ENCODE measurements at regions not wholly inside any gene's neighbourhood (a gene's known extent, or its start where the extent isn't known, plus 50 kb on each side); places are given as distances from the start of the nearest gene placed in this dataset.

DNA sequence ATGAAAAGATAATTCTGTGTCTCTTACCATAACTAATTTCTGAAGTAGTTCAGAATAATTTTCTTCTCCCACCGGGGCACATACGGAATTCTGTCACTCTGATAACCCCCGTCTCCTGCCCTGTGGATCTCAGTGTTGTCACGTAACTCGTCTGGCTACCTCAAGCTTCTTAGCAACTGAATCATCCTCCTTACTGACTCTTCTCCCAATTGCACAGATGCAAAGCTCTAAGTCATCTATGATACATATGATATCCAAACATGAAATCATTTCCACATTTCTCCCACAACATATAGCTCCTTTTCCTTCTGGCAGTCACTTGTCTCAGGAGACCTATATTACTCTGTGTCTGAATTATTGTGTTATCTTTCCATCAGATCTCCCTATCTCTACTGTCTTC lies 1043.1 kb upstream of the TENM3 start:
- Histone ChIP-seq H2AFZ (ENCODE audit: low read depth, low read length, poor library complexity, severe bottlenecking) (no peak overlapping the region), H3K4me2 (ENCODE audit: low read length) (no peak overlapping the region), H3K27ac (ENCODE audit: low read depth, low read length) (no peak overlapping the region), H3K36me3 (ENCODE audit: control insufficient read depth in 1 of 2, insufficient read depth in 2 of 2, low read length in 2 of 2) (no peaks in the 10 kb centered on the region), H3K9me3 (ENCODE audit: control insufficient read depth in 1 of 2, insufficient read depth in 1 of 2, low read depth in 1 of 2, low read length in 2 of 2) (no peaks in the 10 kb centered on the region), H4K20me1 (ENCODE audit: insufficient read depth) (no peaks in the 10 kb centered on the region; the same call in 1 of the 2 replicates), H3K79me2 (ENCODE audit: insufficient read depth, low read length) (no peaks in the 10 kb centered on the region), H3K4me3 (replicated peaks in 1 of 2; ENCODE audit: low read depth in 1 of 2, low read length in 2 of 2) (no peak overlapping the region), H3K27me3 (ENCODE audit: insufficient read depth, low read length) (no peaks in the 10 kb centered on the region; the same call in 1 of the 2 replicates), H3K4me1 (ENCODE audit: control insufficient read depth in 1 of 2, insufficient read depth in 2 of 2, low read length in 2 of 2) (no peaks in the 10 kb centered on the region), H3K9ac (ENCODE audit: low read length) (no peak overlapping the region), H3K9me2 (ENCODE audit: insufficient read depth) (no peaks in the 10 kb centered on the region)
- CTCF ChIA-PET: no interaction called here
- DNase-seq (ENCODE audit: low read depth, low spot score) (no peak), ATAC-seq (no peak)
- no peak for TF ChIP-seq EZH2phosphoT487 (IDR thresholded peaks at IDR 0.05; ENCODE audit: borderline replicate concordance)
- TF ChIP-seq SP1 (IDR thresholded peaks at IDR 0.05; ENCODE audit: low read depth): no peak
- TF ChIP-seq JUND (IDR thresholded peaks at IDR 0.05): no peak
- TF ChIP-seq RAD21 (IDR thresholded peaks at IDR 0.05; ENCODE audit: low read depth): no peak
- no peak for TF ChIP-seq EGR1 (IDR thresholded peaks at IDR 0.05; ENCODE audit: low read depth)
- TF ChIP-seq, protein P1, sequence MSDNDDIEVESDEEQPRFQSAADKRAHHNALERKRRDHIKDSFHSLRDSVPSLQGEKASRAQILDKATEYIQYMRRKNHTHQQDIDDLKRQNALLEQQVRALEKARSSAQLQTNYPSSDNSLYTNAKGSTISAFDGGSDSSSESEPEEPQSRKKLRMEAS (IDR thresholded peaks at IDR 0.05): no peak
- no peak for TF ChIP-seq ZFX (IDR thresholded peaks at IDR 0.05)
- no peak for TF ChIP-seq SIN3A (IDR thresholded peaks at IDR 0.05; ENCODE audit: low read depth)
- no peak for TF ChIP-seq CTCF (IDR thresholded peaks at IDR 0.05 in 2 of 3, conservative IDR thresholded peaks at IDR 0.05 in 1 of 3; ENCODE audit: borderline replicate concordance in 1 of 3, insufficient read depth in 1 of 3, low read depth in 2 of 3, low read length in 2 of 3)
- no peak for TF ChIP-seq CEBPB (IDR thresholded peaks at IDR 0.05; ENCODE audit: low read depth)
- no peak for TF ChIP-seq ELF1 (IDR thresholded peaks at IDR 0.05; ENCODE audit: borderline replicate concordance, low read depth)
- intact Hi-C loops (cut with micrococcal nuclease): no loop called here
- RAD21 ChIA-PET (ENCODE audit: low non-redundant PET in 1 of 2, low total read pairs in 2 of 2, uncharacterized antibody in 2 of 2, unreplicated experiment in 2 of 2): no interaction called here
- BruUV-seq (replicated peaks): no TSS peak
- POLR2A ChIA-PET: no interaction called here

Data from HCT116 (cell line).